T-cell (primary cell): ENCODE measurements at regions not wholly inside any gene's neighbourhood (a gene's known extent, or its start where the extent isn't known, plus 50 kb on each side); places are given as distances from the start of the nearest gene placed in this dataset.

Experiments used
- ATAC-seq, 4 experiments: fragments of 200-7000 bp in 3 of 4; fragments of 150-1000 bp in 1 of 4; cut with Tn5 transposase; replicated peaks in 1 of 4; 1 replicate in 3 of 4; 2 replicates in 1 of 4; pipeline ENCODE4 v1.10.0; 2021; ENCODE audit warnings: moderate library complexity in 3 of 4, mild to moderate bottlenecking in 2 of 4, moderate number of reproducible peaks in 1 of 4
- CTCF ChIA-PET, 2 donors: fragments of 300-600 bp; sonication (Branson Sonifier 250); formaldehyde crosslinking; loops; one replicate each; lab custom pipeline; 2022; ENCODE audit warnings: antibody characterized with exemption in 2 of 2; lab: Charles Lee
- POLR2A ChIA-PET, 2 donors: fragments of 300-600 bp; sonication (Branson Sonifier 250); formaldehyde crosslinking; loops; one replicate each; lab custom pipeline; 2022; ENCODE audit warnings: antibody characterized with exemption in 2 of 2; lab: Charles Lee
- DNase-seq, 35 experiments: peaks; one replicate each; pipeline versions ENCODE4 v3.0.0 to v3.0.0-alpha.2; 2013 to 2023
- H3K27ac ChIP-seq: one replicate; pipeline ENCODE4 v1.5.1; 2013; ENCODE audit warnings: low read length
- H3K27me3 ChIP-seq, 2 experiments: replicated peaks in 1 of 2; 1 replicate in 1 of 2; 2 replicates in 1 of 2; pipeline versions ENCODE4 v1.6.1 to v1.7.0; 2013; ENCODE audit warnings: low read length in 1 of 2, mixed read lengths in 1 of 2; ENCODE audit not compliant: control insufficient read depth in 2 of 2, insufficient read depth in 2 of 2; ENCODE audit errors: extremely low read depth in 1 of 2
- H3K36me3 ChIP-seq, 2 donors: 1 replicate in 1 of 2; 2 replicates in 1 of 2; pipeline versions ENCODE4 v1.6.1 to v1.7.0; 2013; ENCODE audit warnings: low read length in 1 of 2; ENCODE audit not compliant: control insufficient read depth in 2 of 2, insufficient read depth in 1 of 2; ENCODE audit errors: extremely low read depth in 1 of 2
- H3K4me1 ChIP-seq, 2 experiments: 1 replicate in 1 of 2; 2 replicates in 1 of 2; pipeline versions ENCODE4 v1.6.1 to v1.7.0; 2013; ENCODE audit warnings: low read length in 2 of 2, mixed read lengths in 1 of 2; ENCODE audit not compliant: insufficient read depth in 2 of 2, control insufficient read depth in 1 of 2; ENCODE audit errors: extremely low read depth in 1 of 2
- H3K4me3 ChIP-seq, 2 donors: 1 replicate in 1 of 2; 2 replicates in 1 of 2; pipeline versions ENCODE4 v1.5.1 to v1.7.0; 2013; ENCODE audit warnings: mild to moderate bottlenecking in 2 of 2, low read length in 1 of 2, moderate library complexity in 1 of 2; ENCODE audit not compliant: control insufficient read depth in 1 of 2; ENCODE audit errors: extremely low read depth in 1 of 2
- H3K9me3 ChIP-seq: 2 replicates; pipeline ENCODE4 v1.7.0; 2013
- H3K27ac Mint-ChIP-seq, 2 donors: one replicate each; pipeline ENCODE4 v1.8.0; 2020 to 2021; ENCODE audit warnings: mild to moderate bottlenecking in 2 of 2, mixed read lengths in 2 of 2
- H3K27me3 Mint-ChIP-seq, 2 donors: one replicate each; pipeline ENCODE4 v1.8.0; 2021 to 2022; ENCODE audit warnings: mixed read lengths in 2 of 2
- H3K36me3 Mint-ChIP-seq: one replicate; pipeline ENCODE4 v1.8.0; 2021; ENCODE audit warnings: mixed read lengths
- H3K4me1 Mint-ChIP-seq, 3 donors: one replicate each; pipeline ENCODE4 v1.8.0; 2020 to 2022; ENCODE audit warnings: mixed read lengths in 3 of 3, mild to moderate bottlenecking in 1 of 3
- H3K4me3 Mint-ChIP-seq, 3 donors: one replicate each; pipeline ENCODE4 v1.8.0; 2020 to 2022; ENCODE audit warnings: mild to moderate bottlenecking in 3 of 3, mixed read lengths in 3 of 3, moderate library complexity in 3 of 3
- H3K9me3 Mint-ChIP-seq, 3 donors: one replicate each; pipeline ENCODE4 v1.8.0; 2020 to 2022; ENCODE audit warnings: mixed read lengths in 3 of 3
- WGBS: methylation state at CpG from one replicate; pipeline ENCODE4 v1.1.5; 2013; ENCODE audit warnings: missing lambda C conversion rate; ENCODE audit not compliant: insufficient coverage; 5-methylcytosine and 5-hydroxymethylcytosine counted together

DNA sequence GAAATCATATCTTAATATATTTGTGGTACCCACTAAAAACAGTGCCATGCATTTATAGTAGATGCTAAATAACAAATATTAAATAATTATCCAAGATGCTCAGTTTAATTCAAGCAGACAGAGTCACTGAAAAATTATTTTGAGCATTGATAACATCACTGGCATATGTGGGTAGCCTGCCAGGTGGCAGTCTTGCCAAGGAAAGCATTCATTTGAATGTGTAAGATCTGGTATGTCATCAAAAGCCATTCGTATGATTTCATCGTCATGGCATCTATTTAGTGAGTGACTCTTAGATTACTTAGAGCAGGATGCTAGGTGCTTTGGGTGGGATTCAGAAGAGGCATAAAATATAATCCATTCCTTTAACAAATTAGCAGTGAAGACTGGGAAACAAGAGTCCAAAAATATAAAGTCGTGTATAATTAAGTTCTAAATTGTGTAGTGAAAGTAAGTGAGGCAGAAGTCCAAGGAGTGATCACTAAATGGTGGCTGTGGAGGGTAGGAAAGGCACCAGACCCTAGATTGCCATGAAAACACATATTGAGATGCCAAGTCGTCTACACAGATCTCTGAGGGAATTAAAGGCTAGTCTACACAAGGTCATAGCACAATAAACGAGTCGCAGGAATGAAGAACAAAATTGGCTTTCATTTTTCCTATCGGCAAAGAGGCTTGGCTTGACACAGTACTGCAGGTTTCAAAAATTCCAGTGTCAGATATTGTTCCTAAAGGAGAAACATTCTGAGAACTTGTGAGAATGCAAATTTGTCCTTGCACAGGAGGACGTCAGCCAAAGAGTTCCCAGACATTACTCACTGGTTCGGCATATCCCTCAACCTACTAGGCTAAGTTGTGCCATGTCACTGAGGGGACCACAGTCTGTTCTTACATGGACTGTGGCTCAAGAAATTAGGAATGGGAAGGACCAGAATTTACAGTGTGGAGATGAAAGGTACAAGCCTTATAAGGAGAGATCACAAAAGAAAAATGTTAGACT lies 130.8 kb downstream of the LYPLAL1 start:
- no peak for DNase-seq
- WGBS = 20% methylated on average over 2 of the region's 9 CpGs
- Histone ChIP-seq H3K4me1 (no peaks in the 10 kb centered on the region), H3K27me3 (no peaks in the 10 kb centered on the region), H3K4me3 (no peak overlapping the region), H3K9me3 (no peaks in the 10 kb centered on the region), H3K36me3 (no peaks in the 10 kb centered on the region), H3K27ac (no peak overlapping the region)
- Mint-ChIP-seq H3K27me3 (no peaks in the 10 kb centered on the region), H3K4me3 (no peak overlapping the region), H3K4me1 (no peaks in the 10 kb centered on the region), H3K36me3 (peaks cover 2% of the 10 kb centered on the region), H3K9me3 (peaks cover 5 to 14% (median 12%) of the 10 kb centered on the region in 3 donors), H3K27ac (no peak overlapping the region)
- ChIA-PET POLR2A (no interaction called here), CTCF (no interaction called here)
- ATAC-seq = no peak

DNA sequence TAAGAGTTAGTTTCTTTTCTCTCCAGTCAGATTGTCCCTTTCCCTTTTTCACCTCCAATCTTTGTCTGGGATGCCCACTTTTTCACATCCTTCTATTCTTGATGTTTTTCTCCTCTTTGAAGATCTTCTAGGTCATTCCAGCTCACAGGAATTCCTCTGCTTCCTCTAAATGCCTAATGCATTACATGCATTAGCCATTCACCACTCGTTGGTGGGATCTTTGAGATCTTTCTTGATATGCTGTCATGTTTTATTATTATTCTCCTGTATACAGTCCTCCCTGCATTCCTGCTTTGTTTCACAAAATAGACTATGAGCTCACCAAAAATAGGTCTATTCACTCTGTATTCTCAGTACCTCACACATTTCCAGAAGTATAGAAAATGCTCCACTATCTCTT lies 129.0 kb downstream of the LYPLAL1 start:
- DNase-seq = no peak
- H3K27ac Mint-ChIP-seq = no peak overlapping the region
- Histone ChIP-seq H3K9me3 (no peaks in the 10 kb centered on the region), H3K4me3 (no peak overlapping the region), H3K4me1 (no peaks in the 10 kb centered on the region), H3K36me3 (no peaks in the 10 kb centered on the region), H3K27ac (no peak overlapping the region), H3K27me3 (no peaks in the 10 kb centered on the region)
- H3K27me3 Mint-ChIP-seq = no peaks in the 10 kb centered on the region
- ChIA-PET POLR2A (no interaction called here), CTCF (no interaction called here)
- H3K9me3 Mint-ChIP-seq = peaks cover 5 to 7% (median 6%) of the 10 kb centered on the region in 3 donors
- H3K4me3 Mint-ChIP-seq = no peak overlapping the region
- ATAC-seq = no peak
- no CpG with 5 or more reads among the region's 1 CpG for WGBS
- H3K4me1 Mint-ChIP-seq = no peaks in the 10 kb centered on the region
- no peaks in the 10 kb centered on the region for H3K36me3 Mint-ChIP-seq

DNA sequence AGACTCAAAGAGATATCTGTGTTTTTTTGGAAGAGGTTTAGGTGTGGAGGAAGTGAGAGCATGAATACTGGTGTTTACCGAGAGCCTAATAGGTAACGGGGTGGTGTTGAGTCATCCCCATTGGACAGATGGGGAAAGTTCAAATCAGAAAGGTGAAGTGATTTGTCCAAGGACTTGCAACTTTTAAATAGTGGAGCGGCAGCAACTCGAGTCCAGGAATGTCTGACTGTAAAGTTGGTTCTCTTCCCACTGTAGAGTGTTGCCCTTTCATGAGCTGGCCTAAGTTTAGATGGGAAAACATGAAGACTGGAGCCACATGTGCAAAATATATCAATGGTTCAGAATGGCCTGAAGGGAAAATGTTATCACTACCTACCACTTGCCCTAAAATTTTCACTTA lies 125.7 kb downstream of the LYPLAL1 start:
- H3K36me3 ChIP-seq = no peaks in the 10 kb centered on the region
- Mint-ChIP-seq H3K9me3 (no peaks in the 10 kb centered on the region), H3K4me1 (no peaks in the 10 kb centered on the region), H3K4me3 (no peak overlapping the region), H3K36me3 (peaks cover 2% of the 10 kb centered on the region), H3K27ac (no peak overlapping the region), H3K27me3 (no peaks in the 10 kb centered on the region)
- H3K9me3 ChIP-seq = no peaks in the 10 kb centered on the region
- H3K27me3 ChIP-seq = no peaks in the 10 kb centered on the region
- no peak overlapping the region for H3K27ac ChIP-seq
- ChIA-PET CTCF (no interaction called here), POLR2A (no interaction called here)
- DNase-seq (no peak), ATAC-seq (no peak)
- WGBS = 96% methylated on average over 2 of the region's 4 CpGs
- no peaks in the 10 kb centered on the region for H3K4me1 ChIP-seq
- H3K4me3 ChIP-seq = no peak overlapping the region

DNA sequence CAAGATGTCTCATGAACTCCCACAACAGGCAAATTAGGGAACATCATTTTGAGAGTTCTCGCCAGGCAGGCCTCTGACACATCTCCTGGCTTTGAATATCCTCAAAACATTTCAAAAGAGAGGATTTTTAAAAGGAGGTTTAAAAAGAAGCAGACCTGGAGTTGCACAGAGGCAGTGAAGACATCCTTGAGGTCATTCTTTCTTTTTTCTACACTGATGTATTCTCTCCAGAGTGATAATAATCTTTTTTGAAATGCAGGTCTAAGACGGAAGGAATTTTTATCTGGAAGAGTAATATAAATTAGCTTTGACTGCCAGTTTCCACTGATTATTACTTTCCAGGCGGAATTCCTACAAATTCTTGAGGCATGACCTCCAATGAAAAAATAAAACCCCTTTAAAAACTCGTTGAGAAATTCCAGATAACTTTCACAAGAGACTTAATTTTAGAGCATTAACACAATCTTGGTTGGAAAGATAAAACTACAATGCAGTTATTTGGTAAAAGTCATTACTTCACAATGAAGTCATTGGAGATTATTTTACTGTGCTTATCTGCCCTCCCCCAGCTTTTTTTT lies 125.0 kb downstream of the LYPLAL1 start:
- 80% methylated on average over 1 of the region's 4 CpGs for WGBS
- Mint-ChIP-seq H3K27ac (no peak overlapping the region), H3K4me1 (no peaks in the 10 kb centered on the region), H3K4me3 (no peak overlapping the region), H3K36me3 (peaks cover 5% of the 10 kb centered on the region), H3K9me3 (no peaks in the 10 kb centered on the region), H3K27me3 (no peaks in the 10 kb centered on the region)
- H3K4me3 ChIP-seq = no peak overlapping the region
- POLR2A ChIA-PET = no interaction called here
- no peak for ATAC-seq
- H3K9me3 ChIP-seq = no peaks in the 10 kb centered on the region
- H3K27ac ChIP-seq = no peak overlapping the region
- H3K36me3 ChIP-seq = no peaks in the 10 kb centered on the region
- no peak for DNase-seq
- CTCF ChIA-PET = interaction anchor here in 1 of 2 donors (0.5 kb wide), 1 partner anchor 12 kb away, joined by 3 read pairs; no protein-coding TSS in a partner anchor
- no peaks in the 10 kb centered on the region for H3K4me1 ChIP-seq
- no peaks in the 10 kb centered on the region for H3K27me3 ChIP-seq

DNA sequence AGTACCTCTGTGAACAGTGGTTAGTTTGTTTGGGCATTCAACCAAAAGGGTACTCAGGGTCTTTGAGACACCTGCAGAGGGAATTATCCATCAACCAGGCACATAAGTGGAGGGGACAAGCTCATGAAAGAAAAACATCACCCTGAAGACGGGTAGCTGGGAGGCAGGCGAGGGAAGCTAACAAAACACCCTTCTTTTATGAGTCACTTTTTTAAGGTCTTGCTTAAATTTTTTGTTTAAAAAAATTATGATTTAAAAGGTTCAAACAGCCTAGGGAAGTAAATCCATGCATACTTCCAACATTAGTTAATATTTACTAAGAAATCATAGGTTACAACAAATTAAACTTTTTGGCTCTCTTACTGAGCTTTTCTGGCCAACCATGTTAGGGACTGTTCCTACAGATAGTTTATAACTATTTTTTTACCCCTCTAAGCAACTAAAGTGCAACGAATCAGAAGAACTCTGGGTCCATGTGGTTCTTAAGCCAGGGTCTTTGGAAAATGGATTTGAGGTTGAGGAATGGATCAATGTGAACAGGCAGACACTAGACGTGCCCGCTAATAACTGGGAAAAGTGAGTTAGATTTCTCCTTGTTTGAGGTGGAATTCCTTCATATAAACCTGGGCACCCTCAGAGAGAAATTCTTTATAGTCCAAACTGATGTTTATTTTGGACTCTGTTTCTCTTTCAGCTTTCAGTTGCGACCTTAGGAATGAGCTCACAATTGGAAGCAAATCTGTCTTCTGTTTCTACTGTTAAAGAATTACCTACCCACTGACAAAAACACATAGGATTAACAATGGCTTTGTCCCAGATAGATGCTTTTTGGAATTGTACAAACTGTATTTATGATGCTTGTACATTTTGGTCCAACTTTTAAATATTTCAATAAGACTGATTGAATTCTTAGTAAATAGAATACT lies 123.0 kb downstream of the LYPLAL1 start:
- H3K27ac ChIP-seq = no peak overlapping the region
- Mint-ChIP-seq H3K27me3 (no peaks in the 10 kb centered on the region), H3K9me3 (no peaks in the 10 kb centered on the region), H3K4me3 (no peak overlapping the region), H3K27ac (no peak overlapping the region), H3K4me1 (no peaks in the 10 kb centered on the region), H3K36me3 (peaks cover 5% of the 10 kb centered on the region)
- WGBS = 80% methylated on average over 1 of the region's 6 CpGs
- no peaks in the 10 kb centered on the region for H3K4me1 ChIP-seq
- ATAC-seq (no peak), DNase-seq (no peak)
- H3K36me3 ChIP-seq = no peaks in the 10 kb centered on the region
- H3K4me3 ChIP-seq = no peak overlapping the region
- H3K27me3 ChIP-seq = no peaks in the 10 kb centered on the region
- no peaks in the 10 kb centered on the region for H3K9me3 ChIP-seq
- ChIA-PET CTCF (no interaction called here), POLR2A (no interaction called here)

DNA sequence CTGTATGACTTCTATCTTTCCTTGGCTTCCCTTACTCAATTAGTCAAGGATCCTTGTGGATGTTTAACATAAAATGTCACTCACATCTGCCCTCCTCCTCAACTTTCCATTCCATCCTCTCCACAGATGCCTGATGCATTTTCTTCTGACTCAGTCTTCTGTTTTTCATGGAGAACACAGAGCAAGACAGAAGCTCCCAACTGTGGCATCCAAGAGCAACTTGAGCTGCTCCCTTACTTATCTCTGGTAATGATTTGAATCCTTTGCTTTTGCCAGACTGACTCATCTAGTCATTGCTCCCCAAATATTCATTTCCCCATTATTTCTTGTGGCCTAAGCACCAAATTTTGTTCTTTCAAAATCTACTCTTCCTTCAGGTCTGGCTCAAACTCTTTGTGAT lies 120.6 kb downstream of the LYPLAL1 start:
- Mint-ChIP-seq H3K36me3 (peaks cover 5% of the 10 kb centered on the region), H3K27ac (no peak overlapping the region), H3K4me3 (no peak overlapping the region), H3K9me3 (no peaks in the 10 kb centered on the region), H3K4me1 (no peaks in the 10 kb centered on the region), H3K27me3 (no peaks in the 10 kb centered on the region)
- Histone ChIP-seq H3K4me1 (no peaks in the 10 kb centered on the region), H3K36me3 (no peaks in the 10 kb centered on the region), H3K9me3 (no peaks in the 10 kb centered on the region), H3K27ac (no peak overlapping the region), H3K4me3 (no peak overlapping the region), H3K27me3 (no peaks in the 10 kb centered on the region)
- DNase-seq (no peak), ATAC-seq (no peak)
- POLR2A ChIA-PET = no interaction called here
- CTCF ChIA-PET = no interaction called here
